Raji (cell line): ENCODE measurements at regions not wholly inside any gene's neighbourhood (a gene's known extent, or its start where the extent isn't known, plus 50 kb on each side); places are given as distances from the start of the nearest gene placed in this dataset.

Experiments
- POLR2A ChIP-seq: IDR thresholded peaks from 2 replicates; pipeline ENCODE4 v1.6.1; 2011; ENCODE audit warnings: low read depth, low read length, control low read depth; ENCODE audit not compliant: insufficient read depth

GRCh38 chr3:127090218-127091160, 102.4 kb upstream of the PRR23E start:
- no peak for TF ChIP-seq POLR2A

GRCh38 chr3:127091376-127091775, 101.6 kb upstream of the PRR23E start:
- TF ChIP-seq POLR2A: no peak

- no peak for TF ChIP-seq POLR2A
Measured at GRCh38 chr3:127092368-127092767, 100.6 kb upstream of the PRR23E start.

GRCh38 chr3:127092776-127093175, 100.2 kb upstream of the PRR23E start:
- no peak for TF ChIP-seq POLR2A

- TF ChIP-seq POLR2A: no peak
Measured at GRCh38 chr3:127093312-127093711, 99.6 kb upstream of the PRR23E start.

- TF ChIP-seq POLR2A: no peak
Measured at GRCh38 chr3:127095774-127096173, 97.2 kb upstream of the PRR23E start.

- no peak for TF ChIP-seq POLR2A
Measured at GRCh38 chr3:127096256-127097071, 96.5 kb upstream of the PRR23E start.

- TF ChIP-seq POLR2A: no peak
Measured at GRCh38 chr3:127097072-127097405, 95.9 kb upstream of the PRR23E start.

GRCh38 chr3:127097481-127097880, 95.5 kb upstream of the PRR23E start:
- TF ChIP-seq POLR2A: no peak

- no peak for TF ChIP-seq POLR2A
Measured at GRCh38 chr3:127099982-127100381, 92.9 kb upstream of the PRR23E start.

- TF ChIP-seq POLR2A: no peak
Measured at GRCh38 chr3:127100459-127101410, 92.2 kb upstream of the PRR23E start.

- TF ChIP-seq POLR2A: no peak
Measured at GRCh38 chr3:127101411-127102187, 91.3 kb upstream of the PRR23E start.

- no peak for TF ChIP-seq POLR2A
Measured at GRCh38 chr3:127102188-127102520, 90.8 kb upstream of the PRR23E start.

GRCh38 chr3:127102587-127102986, 90.3 kb upstream of the PRR23E start:
- no peak for TF ChIP-seq POLR2A
